WTC11 (cell line): ENCODE measurements at regions not wholly inside any gene's neighbourhood (a gene's known extent, or its start where the extent isn't known, plus 50 kb on each side); places are given as distances from the start of the nearest gene placed in this dataset.

Source experiments
- CREM ChIP-seq: sonication (generic); formaldehyde crosslinking; IDR thresholded peaks from 2 replicates; pipeline ENCODE4 v1.8.1; 2022; ENCODE audit warnings: mild to moderate bottlenecking, missing genetic modification reagents, moderate library complexity
- ETV6 ChIP-seq: sonication (generic); formaldehyde crosslinking; IDR thresholded peaks from 2 replicates; pipeline ENCODE4 v1.8.1; 2022; ENCODE audit warnings: mild to moderate bottlenecking, missing genetic modification reagents
- IRF2 ChIP-seq: sonication (generic); formaldehyde crosslinking; IDR thresholded peaks from 2 replicates; pipeline ENCODE4 v1.8.0; 2022; ENCODE audit warnings: low read depth, missing genetic modification reagents, borderline replicate concordance
- KAT7 ChIP-seq: sonication (generic); formaldehyde crosslinking; IDR thresholded peaks from 2 replicates; pipeline ENCODE4 v1.8.1; 2023; ENCODE audit warnings: missing genetic modification reagents, mild to moderate bottlenecking, borderline replicate concordance
- NFATC4 ChIP-seq: fragments of 250-450 bp; sonication (Bioruptor Pico); IDR thresholded peaks from 2 replicates; pipeline ENCODE4 v1.9.0; 2021; ENCODE audit warnings: mild to moderate bottlenecking
- NFE2L1 ChIP-seq: sonication (generic); formaldehyde crosslinking; IDR thresholded peaks from 2 replicates; pipeline ENCODE4 v1.8.1; 2023; ENCODE audit warnings: missing genetic modification reagents
- NR1H2 ChIP-seq: sonication (generic); formaldehyde crosslinking; IDR thresholded peaks from 2 replicates; pipeline ENCODE4 v1.9.0; 2021; ENCODE audit warnings: mild to moderate bottlenecking, moderate library complexity, missing genetic modification reagents
- SP1 ChIP-seq: sonication (generic); formaldehyde crosslinking; conservative IDR thresholded peaks from 2 replicates; pipeline ENCODE4 v1.8.1; 2022; ENCODE audit warnings: missing genetic modification reagents
- ZNF138 ChIP-seq: sonication (generic); formaldehyde crosslinking; conservative IDR thresholded peaks from 2 replicates; pipeline ENCODE4 v1.8.1; 2022; ENCODE audit warnings: mild to moderate bottlenecking, moderate library complexity, missing genetic modification reagents
- ZNF263 ChIP-seq: sonication (generic); formaldehyde crosslinking; IDR thresholded peaks from 2 replicates; pipeline ENCODE4 v1.8.1; 2022; ENCODE audit warnings: low read depth, mild to moderate bottlenecking, moderate library complexity, missing genetic modification reagents
- ZNF671 ChIP-seq: fragments of 250-450 bp; sonication (Bioruptor Pico); IDR thresholded peaks from 2 replicates; pipeline ENCODE4 v1.8.0; 2021; ENCODE audit warnings: mild to moderate bottlenecking
- TF ChIP-seq, protein P1 (sequence below): fragments of 200-600 bp; IDR thresholded peaks from 2 replicates; pipeline ENCODE4 v1.8.0; 2022; ENCODE audit warnings: antibody characterized with exemption
- TF ChIP-seq, protein P2 (sequence below): sonication (generic); formaldehyde crosslinking; IDR thresholded peaks from 2 replicates; pipeline ENCODE4 v1.8.1; 2023; ENCODE audit warnings: mild to moderate bottlenecking, missing genetic modification reagents
- TF ChIP-seq, protein P3 (sequence below): sonication (generic); formaldehyde crosslinking; conservative IDR thresholded peaks from 2 replicates; pipeline ENCODE4 v1.8.1; 2022; ENCODE audit warnings: mild to moderate bottlenecking, missing genetic modification reagents

DNA sequence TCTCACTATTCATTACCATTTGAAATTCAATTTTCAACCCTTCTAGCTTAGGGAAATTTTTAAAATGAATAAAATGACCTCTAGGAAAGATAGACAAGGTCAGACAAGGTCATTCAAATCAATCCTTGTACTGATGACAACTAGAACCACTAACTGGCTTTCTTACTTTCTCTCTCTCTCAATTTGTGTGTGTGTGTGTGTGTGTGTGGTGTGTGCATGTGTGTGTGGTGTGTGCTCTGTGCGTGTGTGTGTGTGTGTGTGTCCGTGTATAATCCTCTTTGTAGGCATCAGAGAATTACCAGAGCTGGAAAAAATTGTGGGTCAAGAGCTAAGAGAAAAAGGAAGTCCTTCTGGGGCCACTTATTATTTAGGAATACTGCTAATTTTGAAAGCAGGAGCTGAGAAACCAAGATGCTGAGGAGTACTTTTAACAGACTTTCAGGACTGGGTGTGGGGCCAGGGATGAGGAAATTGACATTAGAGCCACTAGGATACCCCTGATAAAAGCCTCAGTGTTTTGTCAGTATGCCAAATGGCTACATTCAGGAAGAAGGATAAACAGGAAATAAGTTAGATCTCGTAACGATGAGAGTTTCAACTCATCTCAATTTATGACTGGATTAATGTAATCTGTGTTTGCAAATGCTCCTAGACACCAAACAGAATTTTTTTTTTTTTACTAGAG, 723.3 kb downstream of the CETN3 start:
- TF ChIP-seq, protein P1, sequence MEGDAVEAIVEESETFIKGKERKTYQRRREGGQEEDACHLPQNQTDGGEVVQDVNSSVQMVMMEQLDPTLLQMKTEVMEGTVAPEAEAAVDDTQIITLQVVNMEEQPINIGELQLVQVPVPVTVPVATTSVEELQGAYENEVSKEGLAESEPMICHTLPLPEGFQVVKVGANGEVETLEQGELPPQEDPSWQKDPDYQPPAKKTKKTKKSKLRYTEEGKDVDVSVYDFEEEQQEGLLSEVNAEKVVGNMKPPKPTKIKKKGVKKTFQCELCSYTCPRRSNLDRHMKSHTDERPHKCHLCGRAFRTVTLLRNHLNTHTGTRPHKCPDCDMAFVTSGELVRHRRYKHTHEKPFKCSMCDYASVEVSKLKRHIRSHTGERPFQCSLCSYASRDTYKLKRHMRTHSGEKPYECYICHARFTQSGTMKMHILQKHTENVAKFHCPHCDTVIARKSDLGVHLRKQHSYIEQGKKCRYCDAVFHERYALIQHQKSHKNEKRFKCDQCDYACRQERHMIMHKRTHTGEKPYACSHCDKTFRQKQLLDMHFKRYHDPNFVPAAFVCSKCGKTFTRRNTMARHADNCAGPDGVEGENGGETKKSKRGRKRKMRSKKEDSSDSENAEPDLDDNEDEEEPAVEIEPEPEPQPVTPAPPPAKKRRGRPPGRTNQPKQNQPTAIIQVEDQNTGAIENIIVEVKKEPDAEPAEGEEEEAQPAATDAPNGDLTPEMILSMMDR = no peak
- TF ChIP-seq IRF2 (CRISPR knock-in tag) = no peak
- no peak for TF ChIP-seq SP1 (CRISPR knock-in tag)
- no peak for TF ChIP-seq ZNF138
- TF ChIP-seq ZNF263 = no peak
- TF ChIP-seq ETV6 (CRISPR knock-in tag) = no peak
- no peak for TF ChIP-seq NR1H2
- TF ChIP-seq KAT7 (CRISPR knock-in tag) = no peak
- no peak for TF ChIP-seq NFE2L1 (CRISPR knock-in tag)
- no peak for TF ChIP-seq ZNF671 (CRISPR knock-in tag)
- TF ChIP-seq CREM = no peak
- TF ChIP-seq, protein P2, sequence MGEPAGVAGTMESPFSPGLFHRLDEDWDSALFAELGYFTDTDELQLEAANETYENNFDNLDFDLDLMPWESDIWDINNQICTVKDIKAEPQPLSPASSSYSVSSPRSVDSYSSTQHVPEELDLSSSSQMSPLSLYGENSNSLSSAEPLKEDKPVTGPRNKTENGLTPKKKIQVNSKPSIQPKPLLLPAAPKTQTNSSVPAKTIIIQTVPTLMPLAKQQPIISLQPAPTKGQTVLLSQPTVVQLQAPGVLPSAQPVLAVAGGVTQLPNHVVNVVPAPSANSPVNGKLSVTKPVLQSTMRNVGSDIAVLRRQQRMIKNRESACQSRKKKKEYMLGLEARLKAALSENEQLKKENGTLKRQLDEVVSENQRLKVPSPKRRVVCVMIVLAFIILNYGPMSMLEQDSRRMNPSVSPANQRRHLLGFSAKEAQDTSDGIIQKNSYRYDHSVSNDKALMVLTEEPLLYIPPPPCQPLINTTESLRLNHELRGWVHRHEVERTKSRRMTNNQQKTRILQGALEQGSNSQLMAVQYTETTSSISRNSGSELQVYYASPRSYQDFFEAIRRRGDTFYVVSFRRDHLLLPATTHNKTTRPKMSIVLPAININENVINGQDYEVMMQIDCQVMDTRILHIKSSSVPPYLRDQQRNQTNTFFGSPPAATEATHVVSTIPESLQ = no peak
- TF ChIP-seq, protein P3, sequence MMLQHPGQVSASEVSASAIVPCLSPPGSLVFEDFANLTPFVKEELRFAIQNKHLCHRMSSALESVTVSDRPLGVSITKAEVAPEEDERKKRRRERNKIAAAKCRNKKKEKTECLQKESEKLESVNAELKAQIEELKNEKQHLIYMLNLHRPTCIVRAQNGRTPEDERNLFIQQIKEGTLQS (CRISPR knock-in tag) = no peak
- no peak for TF ChIP-seq NFATC4
